DMS53 (cell line): ENCODE measurements at regions not wholly inside any gene's neighbourhood (a gene's known extent, or its start where the extent isn't known, plus 50 kb on each side); places are given as distances from the start of the nearest gene placed in this dataset.

Experiments used
- DNase-seq: peaks from one replicate; lab custom pipeline; 2025; lab: John Stamatoyannopoulos, UW

DNA sequence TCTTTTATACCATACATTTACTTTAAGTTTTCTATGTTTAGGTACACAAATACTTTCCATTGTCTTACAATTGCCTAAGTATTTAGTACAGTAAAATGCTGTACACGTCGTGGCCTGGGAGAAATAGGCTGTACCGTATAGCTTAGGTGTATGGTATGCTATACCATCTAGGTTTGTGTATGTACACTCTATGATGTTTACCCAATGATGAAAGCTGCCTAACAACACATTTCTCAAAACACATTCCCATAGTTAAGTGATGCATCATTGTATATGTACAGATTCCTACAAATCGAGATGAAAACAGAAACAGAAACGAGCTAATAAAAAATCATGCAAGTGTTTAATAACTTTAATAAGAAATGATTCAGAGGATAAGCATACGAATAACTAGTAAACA lies 51.6 kb downstream of the SPANXA2 start:
- DNase-seq, result no peak

DNA sequence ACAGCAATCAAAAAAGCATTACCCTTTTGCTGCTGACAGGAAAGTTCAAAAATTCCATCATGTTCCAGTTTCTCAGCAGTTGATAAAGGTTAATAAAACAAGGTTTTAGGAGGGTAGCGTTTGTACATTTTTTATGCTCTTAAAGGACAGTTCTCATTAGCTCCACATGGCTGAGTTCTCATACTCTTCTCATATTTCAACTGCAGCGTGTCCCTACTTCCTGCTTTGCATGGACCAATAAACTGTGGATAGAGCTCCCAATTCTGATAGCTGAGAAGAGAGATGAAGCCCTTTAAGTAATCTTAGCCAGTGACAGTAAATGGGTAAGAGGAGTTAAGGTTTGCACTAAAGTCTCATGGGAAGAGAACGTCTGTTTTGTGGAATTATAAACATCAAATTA lies 53.5 kb downstream of the SPANXA2 start:
- peak; percentile 57 for DNase-seq
